Mammary epithelial cell (primary cell): ENCODE measurements at regions not wholly inside any gene's neighbourhood (a gene's known extent, or its start where the extent isn't known, plus 50 kb on each side); places are given as distances from the start of the nearest gene placed in this dataset.

Experiments
- CTCF ChIP-seq, 2 donors: IDR thresholded peaks in 1 of 2; conservative IDR thresholded peaks in 1 of 2; 2 replicates each; pipeline ENCODE4 v1.5.1; 2011 to 2012; ENCODE audit warnings: inconsistent platforms in 2 of 2, low read length in 2 of 2, mild to moderate bottlenecking in 2 of 2, control low read depth in 1 of 2, low read depth in 1 of 2; ENCODE audit not compliant: insufficient read depth in 1 of 2; ENCODE audit errors: extremely low read depth in 1 of 2
- EZH2 ChIP-seq: IDR thresholded peaks from 2 replicates; pipeline ENCODE4 v1.6.1; 2012; ENCODE audit warnings: low read length, inconsistent platforms, borderline replicate concordance

- TF ChIP-seq CTCF (conservative IDR thresholded peaks at IDR 0.05 in 1 of 2, IDR thresholded peaks at IDR 0.05 in 1 of 2; ENCODE audit: extremely low read depth in 1 of 2, insufficient read depth in 1 of 2, low read depth in 1 of 2, low read length in 2 of 2): no peak
- TF ChIP-seq EZH2: no peak
Observed at GRCh38 chr7:33720870-33721269, 184.5 kb upstream of the BMPER start.
